Sigmoid colon (tissue), 6 donors: ENCODE measurements at regions not wholly inside any gene's neighbourhood (a gene's known extent, or its start where the extent isn't known, plus 50 kb on each side); places are given as distances from the start of the nearest gene placed in this dataset.
"Not testable (repeated sequence)": the region's sequence is repeated elsewhere in the genome, so short reads cannot be mapped to it uniquely, and the experiment has no call there.

Source experiments
- DNase-seq: peaks from one replicate; pipeline ENCODE4 v3.0.0-alpha.2; 2019
- H3K27ac ChIP-seq, 4 donors: fragments of 200-600 bp; sonication (generic); one replicate each; pipeline ENCODE4 v1.5.1; 2016 to 2019; ENCODE audit warnings: mild to moderate bottlenecking in 1 of 4
- H3K27me3 ChIP-seq, 3 donors: fragments of 200-600 bp; sonication (generic); one replicate each; pipeline ENCODE4 v1.5.1; 2019; ENCODE audit warnings: mild to moderate bottlenecking in 1 of 3
- H3K36me3 ChIP-seq, 4 donors: fragments of 200-600 bp; sonication (generic); one replicate each; pipeline ENCODE4 v1.5.1; 2016 to 2019
- H3K4me1 ChIP-seq, 4 donors: fragments of 200-600 bp; sonication (generic); one replicate each; pipeline ENCODE4 v1.5.1; 2017 to 2019
- H3K4me3 ChIP-seq, 4 donors: fragments of 200-600 bp; sonication (generic); one replicate each; pipeline ENCODE4 v1.5.1; 2017 to 2019; ENCODE audit warnings: mild to moderate bottlenecking in 2 of 4, moderate library complexity in 1 of 4
- H3K9me3 ChIP-seq, 4 donors: fragments of 200-600 bp in 3 of 4; sonication (generic) in 3 of 4; one replicate each; pipeline versions ENCODE4 v1.5.1 to v1.6.1; 2013 to 2019
- EP300 ChIP-seq, 4 donors: sonication (generic); formaldehyde crosslinking; IDR thresholded peaks; one replicate each; pipeline ENCODE4 v1.6.1; 2017; ENCODE audit warnings: antibody characterized with exemption in 4 of 4
- POLR2A ChIP-seq, 2 donors: fragments of 450-650 bp; IDR thresholded peaks; one replicate each; pipeline ENCODE4 v1.6.1; 2016; ENCODE audit warnings: antibody characterized with exemption in 2 of 2, mild to moderate bottlenecking in 2 of 2, moderate library complexity in 2 of 2
- POLR2AphosphoS5 ChIP-seq, 4 donors: sonication (generic); formaldehyde crosslinking; IDR thresholded peaks; one replicate each; pipeline ENCODE4 v1.6.1; 2017; ENCODE audit warnings: antibody characterized with exemption in 4 of 4
- WGBS, 2 donors: extraction: QIAGEN DNeasy Blood & Tissue Kit; methylation state at CpG; one replicate each; pipeline ENCODE4 v1.1.7; 2013; 5-methylcytosine and 5-hydroxymethylcytosine counted together
- intact Hi-C: fragments of 100-400 bp; cut with DNase I; formaldehyde crosslinking; loops from one replicate; pipeline ENCODE4 v1.15.1; 2023
- TF ChIP-seq, protein P1 (sequence below), 4 experiments: fragments of 450-650 bp in 3 of 4; fragments of 200-600 bp in 1 of 4; IDR thresholded peaks; one replicate each; pipeline ENCODE4 v1.5.1; 2016 to 2019; ENCODE audit warnings: antibody characterized with exemption in 4 of 4, mild to moderate bottlenecking in 3 of 4, moderate library complexity in 2 of 4
- donor health status: healthy with polysubstance abuse.
- donor health status: healthy.

DNA sequence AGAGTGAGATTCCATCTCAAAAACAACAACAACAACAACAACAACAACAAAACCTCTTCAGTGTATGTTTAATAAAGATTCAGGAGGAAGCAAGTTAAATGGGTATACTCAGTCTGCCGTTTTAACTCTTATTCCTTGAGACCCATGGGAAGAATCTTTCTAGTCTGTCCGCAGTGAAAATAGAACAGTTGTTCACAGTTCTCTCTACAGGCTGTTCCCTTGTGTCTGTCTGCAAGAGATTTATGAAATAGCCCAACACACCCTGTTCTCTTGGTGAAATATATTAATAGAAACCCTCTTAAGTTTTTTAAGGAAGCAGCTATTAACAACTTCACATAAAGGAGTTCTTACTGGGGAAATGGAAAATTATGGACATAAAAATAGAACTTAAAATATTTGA, 682.2 kb upstream of the RAG2 start:
- Histone ChIP-seq H3K27ac (no peak overlapping the region), H3K27me3 (no peaks in the 10 kb centered on the region), H3K4me3 (no peak overlapping the region), H3K4me1 (no peaks in the 10 kb centered on the region), H3K9me3 (peaks cover 0 to 2% (median 0%) of the 10 kb centered on the region in 4 donors), H3K36me3 (no peaks in the 10 kb centered on the region)
- TF ChIP-seq POLR2A (IDR thresholded peaks at IDR 0.05) (no peak), POLR2AphosphoS5 (IDR thresholded peaks at IDR 0.05) (no peak), EP300 (IDR thresholded peaks at IDR 0.05) (no peak)
- TF ChIP-seq, protein P1, sequence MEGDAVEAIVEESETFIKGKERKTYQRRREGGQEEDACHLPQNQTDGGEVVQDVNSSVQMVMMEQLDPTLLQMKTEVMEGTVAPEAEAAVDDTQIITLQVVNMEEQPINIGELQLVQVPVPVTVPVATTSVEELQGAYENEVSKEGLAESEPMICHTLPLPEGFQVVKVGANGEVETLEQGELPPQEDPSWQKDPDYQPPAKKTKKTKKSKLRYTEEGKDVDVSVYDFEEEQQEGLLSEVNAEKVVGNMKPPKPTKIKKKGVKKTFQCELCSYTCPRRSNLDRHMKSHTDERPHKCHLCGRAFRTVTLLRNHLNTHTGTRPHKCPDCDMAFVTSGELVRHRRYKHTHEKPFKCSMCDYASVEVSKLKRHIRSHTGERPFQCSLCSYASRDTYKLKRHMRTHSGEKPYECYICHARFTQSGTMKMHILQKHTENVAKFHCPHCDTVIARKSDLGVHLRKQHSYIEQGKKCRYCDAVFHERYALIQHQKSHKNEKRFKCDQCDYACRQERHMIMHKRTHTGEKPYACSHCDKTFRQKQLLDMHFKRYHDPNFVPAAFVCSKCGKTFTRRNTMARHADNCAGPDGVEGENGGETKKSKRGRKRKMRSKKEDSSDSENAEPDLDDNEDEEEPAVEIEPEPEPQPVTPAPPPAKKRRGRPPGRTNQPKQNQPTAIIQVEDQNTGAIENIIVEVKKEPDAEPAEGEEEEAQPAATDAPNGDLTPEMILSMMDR (IDR thresholded peaks at IDR 0.05), result no peak
- no peak for DNase-seq
- intact Hi-C loops, result no loop called here
- WGBS, 2 donors, result 77 to 80% methylated on average over 2 of the region's 2 CpGs

DNA sequence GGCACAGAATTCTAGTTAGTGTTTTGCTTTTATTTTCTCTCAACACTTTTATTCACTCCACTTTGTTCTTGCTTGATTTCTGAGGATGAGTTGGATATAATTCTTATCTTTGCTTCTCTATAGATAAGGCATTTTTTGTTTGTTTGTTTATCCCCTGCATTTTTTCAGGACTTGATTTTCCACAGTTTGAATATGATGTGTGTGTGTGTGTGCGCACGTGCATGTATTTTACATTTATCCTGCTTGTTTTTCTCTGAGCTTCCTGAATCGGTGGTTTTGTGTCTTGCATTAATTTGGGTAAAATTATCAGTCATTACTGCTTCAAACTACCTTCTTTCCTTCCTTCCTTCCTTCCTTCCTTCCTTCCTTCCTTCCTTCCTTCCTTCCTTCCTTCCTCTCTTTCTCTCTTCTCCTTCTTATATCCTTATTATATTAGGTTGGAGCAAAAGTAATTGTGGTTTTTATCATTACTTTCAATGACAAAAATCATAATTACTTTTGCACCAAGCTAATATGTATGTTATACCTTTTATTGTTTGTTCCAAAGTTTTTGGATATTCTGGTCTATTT, 679.9 kb upstream of the RAG2 start:
- TF ChIP-seq EP300 (IDR thresholded peaks at IDR 0.05) (no peak), POLR2AphosphoS5 (IDR thresholded peaks at IDR 0.05) (no peak), POLR2A (IDR thresholded peaks at IDR 0.05) (no peak)
- TF ChIP-seq, protein P1 (IDR thresholded peaks at IDR 0.05), result no peak
- no peaks in the 10 kb centered on the region for H3K36me3 ChIP-seq
- H3K4me1 ChIP-seq, result no peaks in the 10 kb centered on the region
- WGBS, 2 donors, result 95% methylated on average over 3 of the region's 3 CpGs
- H3K4me3 ChIP-seq, result no peak overlapping the region
- DNase-seq, result no peak
- intact Hi-C loops, result no loop called here
- H3K9me3 ChIP-seq, result peaks cover 0 to 2% (median 0%) of the 10 kb centered on the region in 4 donors
- H3K27me3 ChIP-seq, result no peaks in the 10 kb centered on the region
- no peak overlapping the region for H3K27ac ChIP-seq

DNA sequence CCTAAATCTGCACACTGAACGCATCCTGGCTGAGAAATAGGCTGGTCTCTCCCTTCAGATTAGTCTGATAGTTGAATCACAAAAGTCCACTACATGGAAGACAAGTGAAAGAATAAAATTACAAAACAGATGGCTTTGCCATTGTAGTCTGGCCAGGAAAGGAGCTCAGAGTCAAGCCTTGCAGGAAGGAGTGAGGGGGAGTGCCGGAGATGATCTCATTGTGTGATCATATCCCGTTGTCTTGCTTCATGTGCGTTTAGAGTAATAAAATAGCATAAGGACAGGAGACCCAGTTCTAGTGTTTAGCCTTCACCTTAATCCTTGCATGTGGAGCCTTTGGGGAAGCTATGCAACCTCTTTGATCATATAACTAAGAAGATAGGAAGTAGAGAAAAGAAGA, 666.7 kb upstream of the RAG2 start:
- intact Hi-C loops, result no loop called here

DNA sequence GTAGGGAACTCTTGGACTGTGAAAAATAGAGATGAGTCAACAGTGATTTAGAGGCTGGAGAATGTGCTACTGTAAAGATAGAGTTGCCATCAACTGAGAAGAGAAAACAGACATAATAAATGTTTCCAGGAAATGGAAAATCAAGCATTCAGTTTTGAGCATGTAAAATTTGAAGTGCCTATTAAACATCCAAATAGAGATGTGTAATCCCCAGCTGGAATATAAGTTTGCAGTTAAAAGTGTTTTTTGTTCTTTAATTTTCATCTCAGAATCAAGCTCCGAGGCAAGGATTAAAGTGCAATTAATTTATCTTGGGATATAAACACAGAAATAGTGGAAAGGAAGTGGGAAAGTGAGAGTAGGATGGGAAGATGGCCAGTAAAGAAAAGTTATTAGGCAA, 666.0 kb upstream of the RAG2 start:
- H3K27me3 ChIP-seq, result no peaks in the 10 kb centered on the region
- no peaks in the 10 kb centered on the region for H3K36me3 ChIP-seq
- 43 to 66% methylated on average over 1 of the region's 1 CpG for WGBS, 2 donors
- H3K4me1 ChIP-seq, result no peaks in the 10 kb centered on the region
- H3K9me3 ChIP-seq, result no peaks in the 10 kb centered on the region
- no peak for DNase-seq
- TF ChIP-seq POLR2A (IDR thresholded peaks at IDR 0.05) (no peak), POLR2AphosphoS5 (IDR thresholded peaks at IDR 0.05) (no peak), EP300 (IDR thresholded peaks at IDR 0.05) (no peak)
- TF ChIP-seq, protein P1 (IDR thresholded peaks at IDR 0.05), result no peak
- no peak overlapping the region for H3K4me3 ChIP-seq
- intact Hi-C loops, result no loop called here
- H3K27ac ChIP-seq, result no peak overlapping the region

More for the DNA sequence above, 666.7 kb upstream of the RAG2 start:
- Histone ChIP-seq H3K4me3 (no peak overlapping the region), H3K4me1 (no peaks in the 10 kb centered on the region), H3K27me3 (no peaks in the 10 kb centered on the region), H3K36me3 (no peaks in the 10 kb centered on the region), H3K9me3 (no peaks in the 10 kb centered on the region), H3K27ac (no peak overlapping the region)
- TF ChIP-seq POLR2AphosphoS5 (IDR thresholded peaks at IDR 0.05) (no peak), POLR2A (IDR thresholded peaks at IDR 0.05) (no peak), EP300 (IDR thresholded peaks at IDR 0.05) (no peak)
- TF ChIP-seq, protein P1 (IDR thresholded peaks at IDR 0.05), result no peak
- 54 to 60% methylated on average over 4 of the region's 4 CpGs for WGBS, 2 donors
- DNase-seq, result no peak

DNA sequence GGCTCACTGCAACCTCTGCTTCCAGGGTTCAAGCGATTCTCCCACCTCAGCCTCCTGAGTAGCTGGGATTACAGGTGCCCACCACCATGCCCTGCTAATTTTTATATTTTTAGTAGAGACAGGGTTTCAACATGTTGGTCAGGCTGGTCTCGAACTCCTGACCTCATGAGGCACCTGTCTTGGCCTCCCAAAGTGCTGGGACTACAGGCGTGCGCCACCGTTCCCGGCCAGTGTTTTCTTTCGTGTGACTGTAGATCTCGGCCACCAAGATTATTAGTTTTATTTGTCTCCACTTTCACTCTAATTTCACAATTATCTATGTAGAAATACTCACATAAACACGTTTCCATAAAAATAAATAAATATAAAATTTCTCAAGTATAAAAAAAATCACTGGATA, 665.4 kb upstream of the RAG2 start:
- DNase-seq, intact Hi-C loops: not testable (repeated sequence)

More for the DNA sequence above, 665.4 kb upstream of the RAG2 start:
- H3K9me3 ChIP-seq, H3K4me1 ChIP-seq, H3K36me3 ChIP-seq, H3K27ac ChIP-seq, H3K27me3 ChIP-seq, H3K4me3 ChIP-seq: not testable (repeated sequence)
- whole genome bisulfite sequencing, 2 donors, result 78 to 80% methylated on average over 9 of the region's 9 CpGs
